GM19043 (cell line): ENCODE measurements at regions not wholly inside any gene's neighbourhood (a gene's known extent, or its start where the extent isn't known, plus 50 kb on each side); places are given as distances from the start of the nearest gene placed in this dataset.

Experiments
- ATAC-seq: cut with Tn5 transposase; IDR thresholded peaks from one replicate; pipeline ENCODE4 v1.9.1; 2021; ENCODE audit warnings: low read depth; ENCODE audit not compliant: unreplicated experiment

DNA sequence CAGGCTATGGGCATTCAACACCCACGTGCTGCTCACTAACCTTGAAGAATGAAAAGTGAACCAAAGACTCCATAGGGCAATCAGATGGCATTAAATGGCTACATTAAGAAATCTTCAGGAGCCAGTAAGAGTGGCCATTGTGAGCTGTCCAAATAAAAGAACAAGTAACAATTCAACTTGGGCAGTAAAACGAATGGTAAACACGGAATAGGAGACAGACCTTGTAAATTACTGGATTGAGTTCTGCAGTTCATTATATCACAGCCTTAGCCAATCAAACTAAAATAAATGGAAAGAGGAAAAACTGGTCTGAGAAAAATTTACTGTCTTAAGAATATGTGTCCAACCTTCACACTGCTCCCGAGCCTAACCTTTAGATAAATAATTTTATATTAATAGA, 306.5 kb upstream of the ZNF521 start:
- ATAC-seq: no peak

DNA sequence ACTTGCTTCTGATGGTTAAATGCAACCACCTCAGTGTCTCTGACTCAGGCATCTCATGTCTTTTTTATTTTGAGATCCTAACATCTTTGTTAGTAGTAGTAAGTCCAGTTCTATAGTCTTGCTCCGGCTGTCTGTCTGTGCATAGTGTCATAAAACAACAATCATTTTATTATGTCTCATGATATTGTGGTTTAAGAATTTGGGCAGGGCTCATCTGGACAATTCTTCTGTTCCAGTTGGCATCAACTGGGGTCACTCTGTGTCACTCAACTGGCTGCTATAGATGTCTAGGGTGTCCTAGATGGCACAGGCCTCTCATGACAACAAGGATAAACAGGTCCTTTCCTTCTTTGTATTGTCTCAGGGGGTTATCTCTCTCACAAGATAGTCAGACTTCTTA, 299.6 kb upstream of the ZNF521 start:
- no peak for ATAC-seq

DNA sequence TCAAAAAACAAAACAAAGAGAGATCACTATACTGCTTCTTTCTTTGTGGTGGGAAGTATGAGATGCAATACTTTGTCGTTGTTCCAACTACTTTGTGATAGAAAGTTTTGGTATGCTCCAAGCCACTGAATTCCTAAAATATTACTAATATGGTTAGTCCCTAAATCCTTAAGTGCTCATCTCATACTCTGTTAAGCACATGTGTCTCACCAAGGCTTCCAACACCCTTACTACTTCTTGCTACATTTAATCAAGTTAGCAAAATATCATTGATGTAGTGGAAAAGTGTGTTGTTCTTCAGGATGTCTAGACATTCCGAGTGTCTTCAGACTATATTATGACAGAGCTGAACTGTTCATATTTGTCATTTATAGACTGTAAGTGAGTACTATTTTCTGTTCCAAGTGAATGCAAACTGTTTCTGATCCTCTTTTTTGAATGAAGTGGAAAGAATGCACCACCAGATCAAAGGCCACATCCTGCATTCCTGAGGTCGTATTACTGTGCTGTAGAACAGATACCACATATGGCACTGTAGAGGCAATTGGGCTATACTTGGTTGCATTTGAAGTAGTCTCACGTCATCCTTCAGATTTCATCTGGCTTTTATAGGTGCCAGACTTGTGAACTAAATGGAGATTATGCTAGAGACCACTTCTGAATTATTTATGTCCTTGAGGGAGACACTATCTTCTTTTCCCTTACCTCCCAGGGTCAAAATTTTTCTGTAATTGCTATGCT, 298.4 kb upstream of the ZNF521 start:
- no peak for ATAC-seq

DNA sequence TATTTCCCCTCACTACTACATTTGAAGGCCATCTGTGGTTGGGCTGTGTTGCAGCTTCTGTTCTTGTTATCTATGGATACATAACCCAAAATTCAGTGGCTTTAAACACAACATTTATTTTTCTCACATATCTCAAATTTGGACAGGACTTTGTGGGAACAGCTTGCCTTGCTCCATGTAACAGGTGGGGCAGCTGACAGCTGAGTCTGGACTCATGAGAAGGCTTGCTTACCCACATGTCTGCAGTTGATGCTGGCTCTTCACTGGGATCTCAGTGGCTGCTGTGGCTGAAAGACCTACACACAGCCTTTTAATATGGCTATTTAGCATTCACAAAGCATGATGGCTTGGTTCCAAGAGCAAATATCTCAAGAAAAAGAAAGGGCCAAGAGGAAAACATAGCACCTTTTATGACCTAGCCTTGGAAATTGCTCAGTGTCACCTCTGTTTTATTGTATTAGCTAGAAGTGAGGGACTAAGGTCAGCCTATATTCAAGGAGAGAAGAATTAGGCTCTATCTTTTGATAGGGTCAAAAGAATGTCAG, 296.8 kb upstream of the ZNF521 start:
- no peak for ATAC-seq

DNA sequence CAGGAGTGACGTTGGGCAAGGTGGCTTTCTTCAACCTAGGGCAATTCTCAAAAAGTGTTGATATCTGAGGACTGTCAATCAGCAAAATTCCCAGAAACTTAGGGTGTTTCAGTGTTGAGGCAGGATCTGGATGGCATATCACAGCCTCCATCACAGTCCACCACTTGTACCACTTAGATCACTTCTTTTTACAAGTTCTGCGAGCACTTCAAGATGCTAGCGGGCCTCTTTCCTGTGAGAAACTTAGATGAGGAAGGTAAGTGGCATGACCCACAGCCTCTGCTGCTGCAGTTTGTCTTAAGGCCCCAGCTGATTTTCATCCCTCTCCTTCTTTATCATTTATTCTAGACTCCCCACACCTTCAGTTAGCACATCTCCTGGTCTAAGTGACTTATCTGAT, 295.4 kb upstream of the ZNF521 start:
- no peak for ATAC-seq

DNA sequence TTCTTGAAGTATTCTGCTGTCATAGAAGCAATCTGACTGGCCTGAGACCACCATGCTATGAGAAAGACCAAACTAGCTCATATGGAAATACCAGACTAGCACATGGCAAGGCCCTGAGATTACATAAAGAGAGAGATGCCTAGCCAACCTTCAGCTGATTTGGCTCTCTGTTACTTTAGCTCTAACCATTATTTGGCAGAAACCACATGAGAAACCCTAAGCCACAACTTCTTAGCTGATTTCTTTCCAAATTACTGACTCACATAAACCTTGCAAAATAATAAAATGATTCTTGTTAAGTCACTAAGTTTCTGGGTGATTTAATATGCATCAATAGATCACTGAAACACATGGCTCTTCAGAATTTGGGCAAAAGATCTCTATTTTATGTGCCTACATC, 295.0 kb upstream of the ZNF521 start:
- ATAC-seq: no peak

DNA sequence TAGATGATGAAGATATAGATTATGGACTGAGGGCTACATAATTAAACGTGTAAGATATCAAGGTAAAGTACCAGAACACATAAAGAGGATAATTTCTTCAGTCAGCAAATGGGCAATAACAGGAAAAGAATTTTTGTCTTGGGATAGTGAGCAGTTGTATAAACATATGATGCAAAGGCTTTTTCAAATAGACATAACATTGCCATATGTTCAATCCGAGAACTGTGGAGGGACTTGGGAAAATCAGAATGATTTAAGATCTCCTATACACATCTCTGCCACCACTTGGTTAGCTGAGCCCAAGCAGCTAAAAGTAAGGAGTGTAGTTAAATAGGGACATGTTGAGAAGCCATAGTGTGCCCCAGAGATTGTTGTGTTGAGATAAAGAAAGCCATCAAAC, 287.6 kb upstream of the ZNF521 start:
- no peak for ATAC-seq

DNA sequence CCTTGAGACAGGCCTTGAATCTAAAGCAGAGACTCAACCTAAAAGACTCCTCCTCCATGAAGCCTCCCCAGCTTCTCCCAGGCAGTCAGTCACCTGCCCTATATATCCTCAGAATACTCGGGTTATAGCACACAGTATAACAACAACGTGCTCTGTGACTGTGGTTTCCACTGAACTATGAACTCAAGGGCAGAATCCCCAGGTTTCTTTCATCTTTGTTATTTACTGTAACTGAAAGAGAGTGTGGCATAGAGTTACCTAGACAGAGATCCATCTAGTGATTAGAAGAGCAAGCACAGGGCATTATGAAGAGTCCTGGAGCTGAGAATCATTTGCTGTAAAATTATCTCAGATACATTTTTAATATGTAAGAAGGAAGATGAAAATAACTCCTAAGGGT, 281.6 kb upstream of the ZNF521 start:
- no peak for ATAC-seq

DNA sequence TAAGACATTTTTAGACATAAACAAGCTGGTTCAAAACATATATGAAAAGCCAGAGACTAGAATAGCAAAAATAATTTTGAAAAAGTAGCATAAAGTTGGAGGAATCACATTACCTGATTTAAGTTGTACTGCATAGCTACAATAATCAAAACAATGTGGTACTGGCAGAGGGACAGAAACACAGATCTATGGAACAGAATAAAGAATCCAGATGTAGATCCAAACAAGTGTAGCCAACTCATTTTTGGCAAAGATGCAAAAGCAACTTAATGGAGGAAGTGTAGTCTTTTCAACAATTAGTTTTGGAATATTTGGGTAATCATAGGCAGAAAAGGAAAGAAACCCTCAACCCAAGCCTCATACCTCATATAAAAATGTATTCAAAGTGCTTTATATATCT, 278.7 kb upstream of the ZNF521 start:
- no peak for ATAC-seq

DNA sequence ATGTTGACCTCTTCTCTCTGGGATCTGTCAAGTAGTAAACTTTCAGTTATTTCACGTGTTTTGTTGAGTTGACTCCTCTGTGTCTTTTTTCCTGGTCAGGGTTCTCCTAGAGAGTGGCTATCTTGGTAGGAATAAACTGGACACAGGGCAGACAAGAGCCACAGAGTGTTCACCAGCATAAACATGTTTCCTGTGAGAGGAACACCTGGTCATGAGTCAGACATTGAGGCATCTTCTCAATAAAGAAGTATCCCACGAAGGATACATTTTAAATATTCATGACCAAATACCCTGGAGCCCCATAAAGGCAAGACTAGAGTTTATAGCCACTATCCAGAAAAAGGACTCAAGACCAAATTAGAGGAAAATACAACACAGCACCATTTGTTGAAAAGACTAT, 269.7 kb upstream of the ZNF521 start:
- no peak for ATAC-seq

DNA sequence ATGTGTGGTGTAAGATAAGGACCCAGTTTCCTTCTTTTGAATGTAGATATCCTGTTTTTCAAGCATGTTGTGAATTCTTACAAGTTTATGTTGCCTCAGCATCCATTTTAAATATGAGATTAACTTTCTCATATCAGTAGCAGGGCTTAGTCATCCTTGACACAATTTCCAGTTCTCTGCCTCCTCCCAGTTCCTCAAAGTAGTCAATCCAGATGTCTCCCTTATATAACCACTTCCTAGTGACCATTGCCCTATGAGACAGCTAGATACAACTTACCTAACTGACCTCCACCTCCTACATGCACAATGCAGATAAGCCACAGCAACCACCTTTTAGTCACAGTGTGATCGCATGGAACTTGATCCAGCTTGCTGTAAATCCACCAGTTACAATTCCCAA, 269.2 kb upstream of the ZNF521 start:
- ATAC-seq: no peak

DNA sequence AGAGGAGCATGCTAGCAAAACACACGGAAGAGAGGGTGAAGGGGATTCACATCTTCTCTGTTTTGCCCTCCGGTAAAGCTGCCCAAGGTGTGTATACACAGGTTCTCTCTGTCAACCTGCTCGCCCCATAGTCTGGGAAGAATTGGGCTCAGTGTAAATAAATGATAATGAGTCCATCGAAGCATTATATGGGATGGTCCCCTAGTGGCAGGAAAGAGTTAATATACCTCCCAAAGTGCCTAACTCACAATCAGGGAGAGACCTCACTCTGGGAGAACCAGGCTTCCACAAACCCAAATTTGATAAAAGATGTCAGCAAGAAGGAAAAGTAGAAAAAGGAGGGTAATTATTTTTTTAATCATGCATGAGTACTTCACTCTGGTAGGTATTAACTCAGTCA, 262.2 kb upstream of the ZNF521 start:
- ATAC-seq: no peak

DNA sequence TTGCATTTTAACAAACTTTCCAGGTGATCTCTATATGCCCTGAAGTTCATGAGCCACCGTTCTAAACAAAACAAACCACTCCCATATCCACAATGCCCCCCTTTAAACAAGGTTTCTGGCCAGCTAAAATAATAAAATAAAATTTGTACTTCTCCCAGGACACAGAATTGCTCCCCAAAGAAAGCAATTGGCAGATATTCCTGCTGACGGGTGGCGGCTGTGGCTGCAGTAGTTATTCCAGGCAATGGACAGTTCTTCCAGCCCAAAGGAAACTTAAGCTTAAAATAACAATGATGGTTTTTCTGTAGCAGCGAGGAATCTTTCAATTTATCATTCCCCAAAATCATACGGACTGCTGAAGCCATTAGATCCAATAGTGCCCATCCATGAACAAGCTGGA, 260.5 kb upstream of the ZNF521 start:
- ATAC-seq: no peak

DNA sequence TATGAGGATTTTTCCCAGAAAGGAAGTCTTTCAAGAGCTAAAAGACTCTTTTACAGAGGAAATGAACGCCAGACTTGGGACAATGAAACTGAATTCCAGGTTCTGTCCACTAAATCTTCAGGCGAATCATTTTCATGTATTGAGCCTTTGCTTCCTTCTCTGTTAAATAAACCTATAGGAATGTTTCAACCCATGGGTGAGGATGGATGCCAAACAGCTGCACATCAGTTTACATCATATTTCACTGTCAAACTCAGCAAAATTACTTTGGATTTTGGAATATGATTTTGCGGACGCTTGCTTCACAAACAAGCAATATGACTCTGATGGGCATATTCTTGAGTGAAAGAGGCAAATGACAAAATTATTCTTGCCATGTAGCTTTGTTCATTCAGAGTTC, 256.1 kb upstream of the ZNF521 start:
- ATAC-seq: no peak

DNA sequence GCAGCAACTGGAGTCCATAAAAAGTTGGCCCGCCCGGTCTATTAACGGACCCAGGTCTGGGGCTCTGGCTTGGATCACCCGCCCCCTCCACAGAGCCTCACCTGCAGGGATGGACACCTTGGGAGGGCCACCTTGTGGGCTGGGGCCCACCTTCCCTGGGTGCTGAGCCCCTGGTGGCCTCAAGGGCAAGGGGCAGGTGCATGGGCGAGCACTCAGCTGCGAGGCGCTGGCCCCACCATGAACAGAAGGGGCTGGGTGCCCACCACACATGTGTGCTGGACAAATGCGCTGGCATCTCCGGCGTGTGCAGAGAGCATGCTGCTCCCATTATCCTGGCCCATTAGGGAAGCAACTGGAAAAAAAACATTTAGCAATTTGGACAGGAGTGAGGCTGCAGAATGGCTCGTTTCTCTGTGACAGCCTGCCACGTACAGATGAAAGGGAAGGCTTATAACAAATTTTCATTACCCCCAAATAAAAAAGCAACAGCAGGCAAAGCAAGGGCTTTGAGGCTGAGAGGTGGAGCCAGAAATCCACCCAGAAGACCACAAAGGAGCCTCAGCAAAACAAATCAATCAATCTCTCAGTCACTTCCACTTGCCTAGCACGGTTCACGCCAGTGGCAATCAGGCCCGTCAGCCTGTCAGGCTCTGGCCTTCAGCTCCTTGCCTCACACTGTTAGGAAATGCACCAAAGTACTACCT, 253.1 kb upstream of the ZNF521 start:
- no peak for ATAC-seq

DNA sequence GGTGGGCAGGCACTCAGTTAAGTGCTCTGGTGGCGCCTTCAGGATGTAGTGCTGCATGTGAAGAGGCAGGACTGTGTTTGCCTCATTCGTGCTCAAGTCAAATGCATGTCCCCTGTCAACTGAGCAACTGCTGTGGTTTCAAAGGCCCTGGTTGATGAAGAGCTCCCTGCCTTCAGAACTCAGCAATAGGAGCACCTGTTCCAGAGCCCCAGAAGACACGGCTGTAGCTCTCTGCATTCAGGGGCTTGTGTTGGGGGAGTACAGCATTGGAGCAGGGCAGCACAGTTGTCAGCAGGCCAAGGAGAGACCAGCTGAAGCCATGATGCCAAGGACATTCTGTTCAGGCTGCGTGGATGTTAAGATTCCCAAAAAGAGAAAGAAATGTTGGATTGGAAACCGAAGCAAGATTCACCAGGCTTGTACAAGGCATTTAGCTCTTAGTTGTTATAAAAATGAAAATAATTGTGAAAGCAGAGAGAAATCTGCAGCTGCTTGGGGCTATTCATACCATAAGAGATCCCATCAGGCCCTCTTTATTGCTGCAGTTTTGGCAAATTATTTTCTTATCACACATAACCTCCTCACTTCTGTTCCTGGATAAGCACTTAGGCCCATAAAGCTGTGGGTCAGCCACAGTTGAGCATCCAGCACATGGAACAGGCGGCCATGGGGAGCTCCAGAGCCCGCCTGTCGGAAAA, 252.4 kb upstream of the ZNF521 start:
- ATAC-seq: no peak

DNA sequence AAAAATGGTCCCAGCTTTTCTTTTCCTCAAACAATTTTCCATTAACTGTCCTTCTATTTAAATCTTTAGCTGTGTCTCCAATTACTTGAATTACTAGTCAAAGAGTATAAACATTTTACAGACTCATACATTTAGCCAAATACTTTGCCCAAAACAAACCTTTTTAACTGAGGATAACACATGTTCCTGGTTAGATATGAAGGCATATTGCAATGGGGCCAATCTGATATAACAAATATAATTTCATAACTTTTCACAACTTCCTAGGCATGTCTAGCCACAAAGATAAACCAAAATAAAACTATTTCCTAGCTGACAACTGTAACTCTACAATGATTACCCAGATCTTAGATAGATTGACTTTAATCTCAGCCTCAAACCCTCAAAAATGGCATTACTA, 247.5 kb upstream of the ZNF521 start:
- no peak for ATAC-seq

DNA sequence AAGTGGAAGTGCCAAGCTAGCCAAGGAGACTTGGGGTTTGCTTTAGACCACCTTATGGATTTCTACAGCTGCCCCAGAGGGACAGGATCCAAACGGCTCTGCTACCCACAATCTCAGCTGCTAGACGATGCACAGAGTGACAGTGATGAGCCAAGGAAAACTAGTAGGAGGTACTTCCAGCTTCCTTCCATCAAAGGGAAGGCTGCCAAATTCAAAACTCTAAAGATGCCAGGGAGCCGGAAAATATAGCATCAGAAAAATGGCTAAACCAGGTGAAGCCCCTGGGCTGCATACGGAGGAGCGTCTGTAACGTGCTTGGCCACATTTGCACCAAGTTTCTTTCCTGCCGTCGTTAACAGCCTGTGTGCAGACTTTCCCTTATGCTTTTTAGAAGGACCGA, 245.5 kb upstream of the ZNF521 start:
- ATAC-seq: no peak

DNA sequence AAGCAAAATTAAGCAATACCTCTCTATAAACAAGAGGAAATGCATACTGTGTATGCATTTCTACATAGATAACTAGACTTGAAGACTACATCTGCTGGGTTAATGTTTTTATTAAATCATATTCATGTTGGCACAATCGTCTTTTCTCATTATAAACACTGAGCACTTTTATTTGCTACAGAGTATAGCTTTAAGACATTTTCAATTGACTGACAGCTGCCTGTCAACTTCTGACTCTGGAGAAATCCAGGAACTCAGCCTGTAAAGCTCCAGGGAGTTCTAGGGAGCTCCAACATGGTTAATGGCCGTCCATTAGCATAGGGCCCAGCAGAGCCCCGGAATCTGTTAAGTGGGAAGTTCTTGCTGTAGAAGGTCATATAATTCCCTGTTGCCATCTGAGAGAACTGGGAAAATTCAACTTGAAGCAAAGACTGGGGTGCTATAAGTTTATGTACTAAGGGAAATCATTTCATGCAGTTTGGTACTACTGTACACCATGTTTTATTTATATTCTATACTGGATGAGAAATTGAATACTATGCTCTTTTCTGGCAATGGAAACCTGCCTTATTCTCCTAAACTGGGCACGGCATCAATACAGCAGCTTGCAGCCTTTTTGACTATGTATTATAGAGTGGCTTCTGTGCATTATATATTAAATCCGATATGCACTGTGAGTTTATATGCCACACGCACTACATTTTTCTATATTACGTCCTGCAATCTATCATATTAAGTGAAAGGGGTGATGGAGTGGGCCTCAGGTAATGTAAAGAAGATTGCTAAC, 243.5 kb upstream of the ZNF521 start:
- no peak for ATAC-seq

DNA sequence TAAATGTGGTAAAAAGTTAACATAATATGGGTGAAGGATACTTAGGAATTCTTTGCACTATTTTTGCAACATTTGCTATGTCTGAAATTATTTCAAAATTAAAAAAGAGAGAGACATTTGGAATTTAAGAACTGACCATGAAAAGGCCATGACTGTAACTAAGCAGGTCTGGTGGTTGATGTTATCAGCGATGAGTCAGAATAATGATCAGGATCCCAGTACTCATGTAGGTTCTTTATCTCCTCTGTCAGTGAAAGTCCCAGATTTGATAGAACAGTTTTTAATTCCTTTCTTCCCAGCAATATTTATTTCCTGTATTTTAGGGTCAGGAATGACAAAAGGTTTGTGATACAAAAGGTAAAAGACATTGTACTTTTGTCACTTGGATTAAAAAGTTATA, 242.4 kb upstream of the ZNF521 start:
- no peak for ATAC-seq

DNA sequence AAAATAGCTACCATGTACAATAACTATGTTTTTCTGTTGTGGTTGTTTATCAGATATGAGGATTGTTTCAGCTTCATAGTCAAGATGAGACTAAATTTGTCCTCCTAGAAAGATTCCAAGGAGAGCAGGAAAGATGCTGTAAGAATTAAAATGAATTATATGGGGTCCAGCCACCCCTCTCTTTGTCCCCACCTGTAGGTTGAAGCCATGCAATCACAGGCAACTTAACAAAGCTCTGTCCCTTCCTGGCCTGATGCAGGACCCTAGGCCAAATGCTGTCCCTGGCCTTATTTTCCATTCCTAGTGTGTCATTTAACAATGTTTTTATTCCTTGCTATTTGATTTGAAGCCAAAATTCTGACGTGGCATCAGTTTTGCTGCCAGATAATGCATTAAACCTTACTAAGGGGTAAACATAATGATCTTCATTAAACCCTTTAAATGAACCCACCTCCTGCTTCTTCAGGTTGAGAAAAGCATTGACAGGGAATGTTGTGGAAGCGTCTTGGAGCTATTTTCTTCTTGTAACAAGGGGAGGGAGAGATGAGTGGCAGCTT, 240.9 kb upstream of the ZNF521 start:
- ATAC-seq: no peak
